HEK293 (cell line): ENCODE measurements at regions not wholly inside any gene's neighbourhood (a gene's known extent, or its start where the extent isn't known, plus 50 kb on each side); places are given as distances from the start of the nearest gene placed in this dataset.

ENCODE experiments used
- CTCF ChIA-PET: fragments of 350-600 bp; formaldehyde crosslinking; extraction: SDS; loops from one replicate; lab custom pipeline; 2021; ENCODE audit warnings: antibody characterized with exemption; lab: Yijun Ruan, JAX
- POLR2A ChIA-PET: fragments of 300-600 bp; formaldehyde crosslinking; extraction: SDS; loops from one replicate; lab custom pipeline; 2020; ENCODE audit warnings: antibody characterized with exemption, inconsistent platforms; lab: Yijun Ruan, JAX
- H3K27ac ChIP-seq: fragments of 200-500 bp; sonication (Bioruptor generic); 2 replicates; pipeline ENCODE4 v1.5.1; 2014; ENCODE audit warnings: low read depth, low read length, control low read depth, inconsistent platforms; ENCODE audit errors: extremely low read depth
- H3K36me3 ChIP-seq, 2 experiments: fragments of 200-500 bp in 1 of 2; sonication (Bioruptor generic) in 1 of 2; 1 replicate in 1 of 2; 2 replicates in 1 of 2; pipeline ENCODE4 v1.5.1; 2014 to 2017; ENCODE audit warnings: inconsistent platforms in 2 of 2, low read length in 2 of 2; ENCODE audit not compliant: control insufficient read depth in 2 of 2, insufficient read depth in 1 of 2
- H3K4me1 ChIP-seq: fragments of 200-500 bp; sonication (Bioruptor generic); 2 replicates; pipeline ENCODE4 v1.5.1; 2014; ENCODE audit warnings: mild to moderate bottlenecking, low read length, inconsistent platforms; ENCODE audit not compliant: control insufficient read depth, insufficient read depth
- H3K4me3 ChIP-seq: 2 replicates; pipeline ENCODE4 v1.5.1; 2011; ENCODE audit warnings: low read depth, mild to moderate bottlenecking, control low read depth, low read length, moderate library complexity
- H3K9me3 ChIP-seq: fragments of 200-500 bp; sonication (Bioruptor generic); 2 replicates; pipeline ENCODE4 v1.5.1; 2014; ENCODE audit warnings: low read depth, low read length, inconsistent platforms; ENCODE audit not compliant: control insufficient read depth, insufficient read depth
- ATF2 ChIP-seq: fragments of 450-650 bp; formaldehyde crosslinking; IDR thresholded peaks from 2 replicates; pipeline ENCODE4 v1.5.1; 2016; ENCODE audit warnings: missing biosample characterization, missing genetic modification characterization, low read depth
- KLF17 ChIP-seq: fragments of 450-650 bp; formaldehyde crosslinking; IDR thresholded peaks from 2 replicates; pipeline ENCODE4 v1.5.1; 2016; ENCODE audit warnings: missing biosample characterization, missing genetic modification characterization
- SP2 ChIP-seq: fragments of 450-650 bp; formaldehyde crosslinking; IDR thresholded peaks from 2 replicates; pipeline ENCODE4 v1.5.1; 2016; ENCODE audit warnings: missing biosample characterization, missing genetic modification characterization
- TCF7L2 ChIP-seq: IDR thresholded peaks from 2 replicates; pipeline ENCODE4 v1.6.1; 2011; ENCODE audit warnings: low read depth, mild to moderate bottlenecking, inconsistent platforms, low read length, moderate library complexity, borderline replicate concordance
- ZEB2 ChIP-seq: fragments of 450-650 bp; formaldehyde crosslinking; IDR thresholded peaks from 2 replicates; pipeline ENCODE4 v1.5.1; 2016; ENCODE audit warnings: missing biosample characterization, missing genetic modification characterization
- ZNF155 ChIP-seq: fragments of 450-650 bp; formaldehyde crosslinking; IDR thresholded peaks from 2 replicates; pipeline ENCODE4 v1.5.1; 2016; ENCODE audit warnings: missing biosample characterization, missing genetic modification characterization
- ZNF175 ChIP-seq: fragments of 450-650 bp; formaldehyde crosslinking; IDR thresholded peaks from 2 replicates; pipeline ENCODE4 v1.5.1; 2016; ENCODE audit warnings: missing biosample characterization, missing genetic modification characterization
- ZNF202 ChIP-seq: fragments of 450-650 bp; formaldehyde crosslinking; IDR thresholded peaks from 2 replicates; pipeline ENCODE4 v1.5.1; 2016; ENCODE audit warnings: missing biosample characterization, missing genetic modification characterization, borderline replicate concordance
- ZNF214 ChIP-seq: fragments of 450-650 bp; formaldehyde crosslinking; IDR thresholded peaks from 2 replicates; pipeline ENCODE4 v1.5.1; 2017; ENCODE audit warnings: missing biosample characterization, mild to moderate bottlenecking, missing genetic modification characterization, borderline replicate concordance
- ZNF221 ChIP-seq: fragments of 450-650 bp; formaldehyde crosslinking; IDR thresholded peaks from 2 replicates; pipeline ENCODE4 v1.5.1; 2017; ENCODE audit warnings: missing biosample characterization, missing genetic modification characterization, borderline replicate concordance
- ZNF354C ChIP-seq: fragments of 450-650 bp; formaldehyde crosslinking; IDR thresholded peaks from 2 replicates; pipeline ENCODE4 v1.5.1; 2016; ENCODE audit warnings: missing biosample characterization, missing genetic modification characterization, low read depth, borderline replicate concordance
- ZNF404 ChIP-seq: fragments of 450-650 bp; formaldehyde crosslinking; IDR thresholded peaks from 2 replicates; pipeline ENCODE4 v1.5.1; 2017; ENCODE audit warnings: missing biosample characterization, missing genetic modification characterization
- ZNF423 ChIP-seq: fragments of 450-650 bp; formaldehyde crosslinking; IDR thresholded peaks from 2 replicates; pipeline ENCODE4 v1.5.1; 2016; ENCODE audit warnings: missing biosample characterization, missing genetic modification characterization
- ZNF521 ChIP-seq: fragments of 450-650 bp; formaldehyde crosslinking; IDR thresholded peaks from 2 replicates; pipeline ENCODE4 v1.5.1; 2017; ENCODE audit warnings: missing biosample characterization, mild to moderate bottlenecking, missing genetic modification characterization
- ZNF571 ChIP-seq: fragments of 450-650 bp; formaldehyde crosslinking; IDR thresholded peaks from 2 replicates; pipeline ENCODE4 v1.5.0; 2017; ENCODE audit warnings: missing biosample characterization, missing genetic modification characterization
- ZNF621 ChIP-seq: fragments of 450-650 bp; formaldehyde crosslinking; IDR thresholded peaks from 2 replicates; pipeline ENCODE4 v1.5.1; 2017; ENCODE audit warnings: missing biosample characterization, missing genetic modification characterization
- ZNF658 ChIP-seq: fragments of 450-650 bp; formaldehyde crosslinking; IDR thresholded peaks from 2 replicates; pipeline ENCODE4; 2016; ENCODE audit warnings: missing biosample characterization, missing genetic modification characterization
- TF ChIP-seq, protein P1 (sequence below): fragments of 450-650 bp; formaldehyde crosslinking; IDR thresholded peaks from 2 replicates; pipeline ENCODE4 v1.5.1; 2017; ENCODE audit warnings: missing biosample characterization, mild to moderate bottlenecking, missing genetic modification characterization, moderate library complexity
- TF ChIP-seq, protein P2 (sequence below): fragments of 450-650 bp; formaldehyde crosslinking; optimal IDR thresholded peaks from 2 replicates; pipeline ENCODE3; 2016; ENCODE audit warnings: missing biosample characterization, mild to moderate bottlenecking, missing genetic modification characterization

DNA sequence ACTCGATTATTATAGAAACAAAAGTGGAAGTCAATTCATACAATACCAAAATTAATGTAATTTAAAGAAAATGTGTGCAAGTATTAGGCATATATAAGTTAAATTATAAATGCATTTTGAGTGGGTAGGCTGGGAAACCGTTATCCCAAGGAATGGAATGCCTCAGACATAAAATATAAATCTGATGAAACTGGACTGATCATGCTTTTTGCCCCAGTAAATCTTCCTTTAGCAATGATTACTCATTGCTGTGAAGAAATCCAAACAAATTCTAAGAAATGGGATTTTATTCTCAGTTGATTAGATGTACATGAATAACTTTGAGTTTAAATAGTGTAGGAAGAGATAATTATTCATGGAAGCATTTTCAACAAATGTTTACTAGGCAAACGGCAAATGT, 185.5 kb upstream of the KCNMB2 start:
- Histone ChIP-seq H3K4me3 (no peak overlapping the region), H3K27ac (no peak overlapping the region), H3K36me3 (no peaks in the 10 kb centered on the region), H3K9me3 (no peaks in the 10 kb centered on the region), H3K4me1 (no peaks in the 10 kb centered on the region)
- ChIA-PET POLR2A (no interaction called here), CTCF (no interaction called here)
- no peak for TF ChIP-seq ZNF155 (tag by site-specific recombination)
- TF ChIP-seq ZNF521 (tag by site-specific recombination), result no peak
- no peak for TF ChIP-seq ZNF658
- TF ChIP-seq ZNF221, result no peak

DNA sequence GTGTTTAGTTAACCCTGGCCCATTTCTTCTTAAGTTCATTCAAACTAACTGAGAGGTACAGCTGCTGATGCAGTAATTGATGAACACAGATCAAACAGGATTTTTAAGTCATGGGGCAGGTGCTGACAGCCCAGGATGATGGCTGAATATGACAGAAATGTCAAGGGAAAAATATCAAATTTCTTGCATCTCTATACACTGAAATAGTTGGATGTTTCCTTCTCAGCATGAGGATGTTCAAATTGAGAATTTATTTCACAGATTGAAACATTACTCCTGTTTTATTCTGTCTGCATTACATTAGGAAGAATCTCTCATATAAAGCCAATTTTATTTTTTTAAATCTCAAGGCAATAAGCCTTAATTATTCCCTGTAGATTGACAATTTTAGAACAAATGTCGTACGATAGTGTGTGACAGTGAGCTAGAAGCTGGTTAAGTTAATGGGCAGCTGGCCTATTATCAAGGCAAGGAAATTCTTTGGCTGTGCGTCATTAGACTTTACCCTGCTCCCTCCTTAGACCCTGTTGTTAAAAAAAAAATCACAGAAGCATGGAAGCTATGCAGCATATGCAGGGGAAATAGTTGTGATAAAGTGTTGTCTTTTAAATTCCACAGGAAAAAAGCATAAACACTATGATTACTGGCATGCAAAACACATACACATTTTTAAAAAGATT, 183.8 kb upstream of the KCNMB2 start:
- Histone ChIP-seq H3K27ac (no peak overlapping the region), H3K4me1 (no peaks in the 10 kb centered on the region), H3K9me3 (no peaks in the 10 kb centered on the region), H3K36me3 (no peaks in the 10 kb centered on the region), H3K4me3 (no peak overlapping the region)
- POLR2A ChIA-PET, result no interaction called here
- TF ChIP-seq ZNF423 (tag by site-specific recombination), result no peak
- no peak for TF ChIP-seq ATF2 (tag by site-specific recombination)
- TF ChIP-seq SP2, result no peak
- no peak for TF ChIP-seq ZEB2 (tag by site-specific recombination)
- no peak for TF ChIP-seq ZNF202
- TF ChIP-seq ZNF621 (tag by site-specific recombination), result no peak
- no peak for TF ChIP-seq ZNF214
- no peak for TF ChIP-seq ZNF175
- TF ChIP-seq TCF7L2, result no peak
- TF ChIP-seq ZNF571 (tag by site-specific recombination), result no peak
- TF ChIP-seq, protein P1, sequence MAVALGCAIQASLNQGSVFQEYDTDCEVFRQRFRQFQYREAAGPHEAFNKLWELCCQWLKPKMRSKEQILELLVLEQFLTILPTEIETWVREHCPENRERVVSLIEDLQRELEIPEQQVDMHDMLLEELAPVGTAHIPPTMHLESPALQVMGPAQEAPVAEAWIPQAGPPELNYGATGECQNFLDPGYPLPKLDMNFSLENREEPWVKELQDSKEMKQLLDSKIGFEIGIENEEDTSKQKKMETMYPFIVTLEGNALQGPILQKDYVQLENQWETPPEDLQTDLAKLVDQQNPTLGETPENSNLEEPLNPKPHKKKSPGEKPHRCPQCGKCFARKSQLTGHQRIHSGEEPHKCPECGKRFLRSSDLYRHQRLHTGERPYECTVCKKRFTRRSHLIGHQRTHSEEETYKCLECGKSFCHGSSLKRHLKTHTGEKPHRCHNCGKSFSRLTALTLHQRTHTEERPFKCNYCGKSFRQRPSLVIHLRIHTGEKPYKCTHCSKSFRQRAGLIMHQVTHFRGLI (tag by site-specific recombination), result no peak
- CTCF ChIA-PET, result interaction anchor here (0.5 to 0.7 kb wide), 2 partner anchors 38 to 1922 kb away, joined by 3 to 4 read pairs; no protein-coding TSS in a partner anchor

DNA sequence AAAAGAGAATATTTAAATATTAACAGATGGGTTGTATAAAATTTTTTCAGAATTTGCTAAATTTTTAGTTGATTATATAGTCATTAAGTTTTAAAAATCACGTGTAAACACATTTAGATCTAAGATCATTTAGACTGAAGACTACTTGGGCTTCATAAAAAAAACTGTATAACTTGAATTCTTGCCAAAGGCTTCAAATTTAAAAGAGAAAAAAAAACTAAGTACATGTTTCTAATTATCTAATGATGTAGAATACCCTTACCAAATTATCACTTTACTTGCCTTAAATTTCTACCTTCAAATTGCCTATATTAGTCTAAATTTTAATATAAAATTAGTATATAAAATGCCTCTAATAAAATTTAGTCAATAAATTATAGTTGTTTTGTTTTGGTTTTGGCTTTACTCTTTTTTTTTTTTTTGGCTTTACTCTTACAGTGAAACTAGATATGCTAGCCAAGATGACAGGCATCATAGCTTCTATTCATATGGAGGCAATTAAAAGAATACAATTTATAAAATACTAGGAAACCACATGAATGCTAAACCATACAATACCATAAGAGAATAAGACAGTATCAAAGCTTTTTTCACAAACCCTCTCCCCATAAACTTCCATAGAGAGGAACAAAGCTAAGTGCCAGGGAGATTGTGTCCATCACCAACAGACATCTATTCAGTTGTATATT, 183.1 kb upstream of the KCNMB2 start:
- no peaks in the 10 kb centered on the region for H3K4me1 ChIP-seq
- ChIA-PET CTCF (interaction anchor here (0.6 to 0.7 kb wide), 3 partner anchors 12 to 64 kb away, joined by 3 to 4 read pairs (median 3); no protein-coding TSS in a partner anchor), POLR2A (no interaction called here)
- no peak overlapping the region for H3K4me3 ChIP-seq
- H3K27ac ChIP-seq, result no peak overlapping the region
- TF ChIP-seq, protein P2, sequence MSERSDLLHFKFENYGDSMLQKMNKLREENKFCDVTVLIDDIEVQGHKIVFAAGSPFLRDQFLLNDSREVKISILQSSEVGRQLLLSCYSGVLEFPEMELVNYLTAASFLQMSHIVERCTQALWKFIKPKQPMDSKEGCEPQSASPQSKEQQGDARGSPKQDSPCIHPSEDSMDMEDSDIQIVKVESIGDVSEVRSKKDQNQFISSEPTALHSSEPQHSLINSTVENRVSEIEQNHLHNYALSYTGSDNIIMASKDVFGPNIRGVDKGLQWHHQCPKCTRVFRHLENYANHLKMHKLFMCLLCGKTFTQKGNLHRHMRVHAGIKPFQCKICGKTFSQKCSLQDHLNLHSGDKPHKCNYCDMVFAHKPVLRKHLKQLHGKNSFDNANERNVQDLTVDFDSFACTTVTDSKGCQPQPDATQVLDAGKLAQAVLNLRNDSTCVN (tag by site-specific recombination), result no peak
- TF ChIP-seq KLF17, result no peak
- TF ChIP-seq ZNF354C, result no peak
- no peak for TF ChIP-seq ZNF404 (tag by site-specific recombination)
- H3K9me3 ChIP-seq, result no peaks in the 10 kb centered on the region
- H3K36me3 ChIP-seq, result no peaks in the 10 kb centered on the region
